ENCODE measurements at regions not wholly inside any gene's neighbourhood (a gene's known extent, or its start where the extent isn't known, plus 50 kb on each side); places are given as distances from the start of the nearest gene placed in this dataset.

GRCh38 chrX:38941675-38942074 is 140.4 kb downstream of the MID1IP1 start:
- intact Hi-C loops (cut with micrococcal nuclease), result no loop called here
- DNase-seq (no peak), ATAC-seq (no peak)
- no peaks in the 10 kb centered on the region for H3K36me3 Mint-ChIP-seq (ENCODE audit: low read depth)
- H3K27ac Mint-ChIP-seq, result no peak overlapping the region
- CTCF ChIA-PET, result no interaction called here
- no peaks in the 10 kb centered on the region for H3K9me3 Mint-ChIP-seq
- TF ChIP-seq, protein P1, sequence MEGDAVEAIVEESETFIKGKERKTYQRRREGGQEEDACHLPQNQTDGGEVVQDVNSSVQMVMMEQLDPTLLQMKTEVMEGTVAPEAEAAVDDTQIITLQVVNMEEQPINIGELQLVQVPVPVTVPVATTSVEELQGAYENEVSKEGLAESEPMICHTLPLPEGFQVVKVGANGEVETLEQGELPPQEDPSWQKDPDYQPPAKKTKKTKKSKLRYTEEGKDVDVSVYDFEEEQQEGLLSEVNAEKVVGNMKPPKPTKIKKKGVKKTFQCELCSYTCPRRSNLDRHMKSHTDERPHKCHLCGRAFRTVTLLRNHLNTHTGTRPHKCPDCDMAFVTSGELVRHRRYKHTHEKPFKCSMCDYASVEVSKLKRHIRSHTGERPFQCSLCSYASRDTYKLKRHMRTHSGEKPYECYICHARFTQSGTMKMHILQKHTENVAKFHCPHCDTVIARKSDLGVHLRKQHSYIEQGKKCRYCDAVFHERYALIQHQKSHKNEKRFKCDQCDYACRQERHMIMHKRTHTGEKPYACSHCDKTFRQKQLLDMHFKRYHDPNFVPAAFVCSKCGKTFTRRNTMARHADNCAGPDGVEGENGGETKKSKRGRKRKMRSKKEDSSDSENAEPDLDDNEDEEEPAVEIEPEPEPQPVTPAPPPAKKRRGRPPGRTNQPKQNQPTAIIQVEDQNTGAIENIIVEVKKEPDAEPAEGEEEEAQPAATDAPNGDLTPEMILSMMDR (IDR thresholded peaks at IDR 0.05), result no peak
- no peak overlapping the region for H3K4me3 Mint-ChIP-seq
- POLR2A ChIA-PET, result no interaction called here
- H3K4me1 Mint-ChIP-seq (ENCODE audit: low read depth), result no peaks in the 10 kb centered on the region
- no peaks in the 10 kb centered on the region for H3K27me3 Mint-ChIP-seq

GRCh38 chrX:38943120-38943519 is 141.9 kb downstream of the MID1IP1 start:
- DNase-seq, result no peak
- Mint-ChIP-seq H3K9me3 (no peaks in the 10 kb centered on the region), H3K27me3 (no peaks in the 10 kb centered on the region), H3K4me1 (ENCODE audit: low read depth) (no peaks in the 10 kb centered on the region), H3K27ac (no peak overlapping the region), H3K36me3 (ENCODE audit: low read depth) (no peaks in the 10 kb centered on the region), H3K4me3 (no peak overlapping the region)
- ChIA-PET CTCF (interaction anchor here (0.6 to 1.1 kb wide), 2 partner anchors 49 to 226 kb away, joined by 3 to 4 read pairs; no protein-coding TSS in a partner anchor), POLR2A (no interaction called here)
- ATAC-seq, result no peak
- intact Hi-C loops (cut with micrococcal nuclease), result no loop called here
- TF ChIP-seq, protein P1 (IDR thresholded peaks at IDR 0.05), result no peak

DNA sequence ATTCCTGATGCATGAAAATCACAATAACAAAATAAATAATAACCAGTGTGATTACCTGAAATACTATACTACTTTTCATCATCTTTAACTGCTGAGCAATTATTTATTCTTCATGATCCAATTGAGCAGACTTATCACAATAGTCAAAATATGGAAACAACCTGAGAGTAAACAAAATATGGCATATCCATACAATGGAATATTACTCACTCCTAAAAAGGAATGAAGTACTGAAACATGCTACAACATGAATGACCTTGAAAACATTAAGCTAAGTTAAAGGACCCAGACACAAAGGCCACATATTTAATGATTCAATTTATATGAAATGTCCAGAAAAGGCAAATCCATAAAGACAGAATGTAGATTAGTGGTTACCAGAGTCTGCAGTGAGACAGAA is 146.8 kb downstream of the MID1IP1 start:
- DNase-seq (no peak), ATAC-seq (no peak)
- CTCF ChIA-PET, result no interaction called here
- TF ChIP-seq, protein P1 (IDR thresholded peaks at IDR 0.05), result no peak
- Mint-ChIP-seq H3K4me3 (no peak overlapping the region), H3K27me3 (no peaks in the 10 kb centered on the region), H3K4me1 (ENCODE audit: low read depth) (no peaks in the 10 kb centered on the region), H3K9me3 (no peaks in the 10 kb centered on the region), H3K36me3 (ENCODE audit: low read depth) (no peaks in the 10 kb centered on the region), H3K27ac (no peak overlapping the region)
- POLR2A ChIA-PET, result no interaction called here
- intact Hi-C loops (cut with micrococcal nuclease), result no loop called here

- intact Hi-C loops (cut with micrococcal nuclease), result no loop called here
- Mint-ChIP-seq H3K4me1 (ENCODE audit: low read depth) (peaks cover 3% of the 10 kb centered on the region), H3K9me3 (no peaks in the 10 kb centered on the region), H3K27me3 (no peaks in the 10 kb centered on the region), H3K4me3 (no peak overlapping the region), H3K36me3 (ENCODE audit: low read depth) (no peaks in the 10 kb centered on the region), H3K27ac (no peak overlapping the region)
- no peak for ATAC-seq
- POLR2A ChIA-PET, result no interaction called here
- TF ChIP-seq, protein P1 (IDR thresholded peaks at IDR 0.05), result no peak
- CTCF ChIA-PET, result no interaction called here
- DNase-seq, result no peak
These were observed 153.3 kb downstream of the MID1IP1 start for GRCh38 chrX:38954520-38954919.

DNA sequence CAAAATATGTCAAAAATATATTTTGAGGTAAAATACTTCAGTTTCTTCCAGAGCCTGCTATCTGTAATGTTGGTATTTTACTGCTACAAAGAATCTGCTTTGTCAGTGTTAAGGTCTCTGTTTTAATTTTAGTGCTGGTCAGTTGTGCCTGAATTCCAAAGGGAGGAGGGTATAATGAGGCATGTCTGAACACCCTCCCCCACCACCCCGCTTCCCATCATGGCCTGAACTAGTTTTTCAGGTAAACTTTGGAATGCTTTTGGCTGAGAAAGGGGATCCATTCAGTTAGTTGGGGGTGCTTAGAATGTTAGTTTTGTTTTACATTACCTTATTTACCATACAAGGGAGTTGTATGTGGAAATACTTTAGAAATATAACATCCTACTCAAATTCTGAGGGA is 158.5 kb downstream of the MID1IP1 start:
- DNase-seq, result no peak

More for the DNA sequence above, 158.5 kb downstream of the MID1IP1 start:
- Mint-ChIP-seq H3K36me3 (ENCODE audit: low read depth) (no peaks in the 10 kb centered on the region), H3K9me3 (peaks cover 1% of the 10 kb centered on the region), H3K27ac (no peak overlapping the region), H3K27me3 (no peaks in the 10 kb centered on the region), H3K4me3 (no peak overlapping the region), H3K4me1 (ENCODE audit: low read depth) (no peaks in the 10 kb centered on the region)
- CTCF ChIA-PET, result no interaction called here
- TF ChIP-seq, protein P1 (IDR thresholded peaks at IDR 0.05), result no peak
- POLR2A ChIA-PET, result no interaction called here
- ATAC-seq, result no peak
- intact Hi-C loops (cut with micrococcal nuclease), result no loop called here
